Lower lobe of right lung (tissue), 2 donors: ENCODE measurements at regions not wholly inside any gene's neighbourhood (a gene's known extent, or its start where the extent isn't known, plus 50 kb on each side); places are given as distances from the start of the nearest gene placed in this dataset.

Experiments
- ATAC-seq, 2 donors: fragments of 200-7000 bp; cut with Tn5 transposase; one replicate each; pipeline ENCODE4 v1.9.1; 2020 to 2022; ENCODE audit warnings: mild to moderate bottlenecking in 2 of 2, moderate library complexity in 2 of 2
- DNase-seq: peaks from one replicate; pipeline ENCODE4 v3.0.0-alpha.2; 2020
- H3K27ac ChIP-seq: fragments of 200-600 bp; one replicate; pipeline ENCODE4 v1.8.0; 2022
- H3K27me3 ChIP-seq: fragments of 200-600 bp; one replicate; pipeline ENCODE4 v1.8.0; 2022; ENCODE audit warnings: low read depth
- H3K36me3 ChIP-seq: fragments of 200-600 bp; one replicate; pipeline ENCODE4 v1.8.0; 2022; ENCODE audit warnings: mild to moderate bottlenecking
- H3K4me1 ChIP-seq: fragments of 200-600 bp; one replicate; pipeline ENCODE4 v1.8.0; 2022
- H3K4me3 ChIP-seq: fragments of 200-600 bp; one replicate; pipeline ENCODE4 v1.8.0; 2022; ENCODE audit warnings: mild to moderate bottlenecking
- H3K9me3 ChIP-seq: fragments of 200-600 bp; one replicate; pipeline ENCODE4 v1.8.0; 2022
- CTCF ChIP-seq: fragments of 200-600 bp; IDR thresholded peaks from one replicate; pipeline ENCODE4 v1.8.0; 2022; ENCODE audit warnings: antibody characterized with exemption, mild to moderate bottlenecking
- intact Hi-C: fragments of 100-400 bp; cut with DNase I; formaldehyde crosslinking; loops from one replicate; pipeline ENCODE4 v1.11.0; 2022
- donor health status: DM: no; HTN: yes; CAD: no; lungs with severe emphysema.

- no peak overlapping the region for H3K27ac ChIP-seq
- H3K27me3 ChIP-seq = no peaks in the 10 kb centered on the region
- peak in 1 of 2 donors; percentile 71 for ATAC-seq
- H3K9me3 ChIP-seq = no peaks in the 10 kb centered on the region
- peak; percentile 58 for DNase-seq
- intact Hi-C loops = no loop called here
- H3K36me3 ChIP-seq = no peaks in the 10 kb centered on the region
- no peak for TF ChIP-seq CTCF
- peaks cover 21% of the 10 kb centered on the region for H3K4me1 ChIP-seq
- no peak overlapping the region for H3K4me3 ChIP-seq
Observed at GRCh38 chr4:128570387-128570975, 239.0 kb upstream of the JADE1 start.

GRCh38 chr4:128566693-128567092, 242.8 kb upstream of the JADE1 start:
- intact Hi-C loops = no loop called here
- Histone ChIP-seq H3K36me3 (no peaks in the 10 kb centered on the region), H3K4me1 (peaks cover 10% of the 10 kb centered on the region), H3K27me3 (no peaks in the 10 kb centered on the region), H3K9me3 (no peaks in the 10 kb centered on the region), H3K27ac (no peak overlapping the region), H3K4me3 (no peak overlapping the region)
- DNase-seq (no peak), ATAC-seq (no peak)
- TF ChIP-seq CTCF = no peak

- H3K36me3 ChIP-seq = no peaks in the 10 kb centered on the region
- no peak for DNase-seq
- peak; percentile 62 to 81 for ATAC-seq
- H3K9me3 ChIP-seq = no peaks in the 10 kb centered on the region
- peaks cover 10% of the 10 kb centered on the region for H3K4me1 ChIP-seq
- peak; percentile 58 for TF ChIP-seq CTCF
- intact Hi-C loops = no loop called here
- no peak overlapping the region for H3K4me3 ChIP-seq
- no peaks in the 10 kb centered on the region for H3K27me3 ChIP-seq
- H3K27ac ChIP-seq = no peak overlapping the region
Observed at GRCh38 chr4:128565565-128566186, 243.8 kb upstream of the JADE1 start.

- Histone ChIP-seq H3K36me3 (no peaks in the 10 kb centered on the region), H3K9me3 (no peaks in the 10 kb centered on the region), H3K27ac (no peak overlapping the region), H3K27me3 (no peaks in the 10 kb centered on the region), H3K4me1 (peaks cover 10% of the 10 kb centered on the region), H3K4me3 (no peak overlapping the region)
- intact Hi-C loops = no loop called here
- TF ChIP-seq CTCF = no peak
- ATAC-seq = no peak
- DNase-seq = no peak
Observed at GRCh38 chr4:128565054-128565453, 244.4 kb upstream of the JADE1 start.

- Histone ChIP-seq H3K36me3 (no peaks in the 10 kb centered on the region), H3K4me3 (no peak overlapping the region), H3K27me3 (no peaks in the 10 kb centered on the region), H3K4me1 (peaks cover 10% of the 10 kb centered on the region), H3K27ac (no peak overlapping the region), H3K9me3 (no peaks in the 10 kb centered on the region)
- no peak for DNase-seq
- no peak for TF ChIP-seq CTCF
- intact Hi-C loops = no loop called here
- no peak for ATAC-seq
Observed at GRCh38 chr4:128564081-128564630, 245.3 kb upstream of the JADE1 start.
